ENCODE measurements at regions not wholly inside any gene's neighbourhood (a gene's known extent, or its start where the extent isn't known, plus 50 kb on each side); places are given as distances from the start of the nearest gene placed in this dataset.

GRCh38 chr11:106369224-106369623, 291.8 kb downstream of the AASDHPPT start:
- TF ChIP-seq, protein P1, sequence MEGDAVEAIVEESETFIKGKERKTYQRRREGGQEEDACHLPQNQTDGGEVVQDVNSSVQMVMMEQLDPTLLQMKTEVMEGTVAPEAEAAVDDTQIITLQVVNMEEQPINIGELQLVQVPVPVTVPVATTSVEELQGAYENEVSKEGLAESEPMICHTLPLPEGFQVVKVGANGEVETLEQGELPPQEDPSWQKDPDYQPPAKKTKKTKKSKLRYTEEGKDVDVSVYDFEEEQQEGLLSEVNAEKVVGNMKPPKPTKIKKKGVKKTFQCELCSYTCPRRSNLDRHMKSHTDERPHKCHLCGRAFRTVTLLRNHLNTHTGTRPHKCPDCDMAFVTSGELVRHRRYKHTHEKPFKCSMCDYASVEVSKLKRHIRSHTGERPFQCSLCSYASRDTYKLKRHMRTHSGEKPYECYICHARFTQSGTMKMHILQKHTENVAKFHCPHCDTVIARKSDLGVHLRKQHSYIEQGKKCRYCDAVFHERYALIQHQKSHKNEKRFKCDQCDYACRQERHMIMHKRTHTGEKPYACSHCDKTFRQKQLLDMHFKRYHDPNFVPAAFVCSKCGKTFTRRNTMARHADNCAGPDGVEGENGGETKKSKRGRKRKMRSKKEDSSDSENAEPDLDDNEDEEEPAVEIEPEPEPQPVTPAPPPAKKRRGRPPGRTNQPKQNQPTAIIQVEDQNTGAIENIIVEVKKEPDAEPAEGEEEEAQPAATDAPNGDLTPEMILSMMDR (IDR thresholded peaks at IDR 0.05) = no peak
- no peak for TF ChIP-seq POLR2AphosphoS5 (IDR thresholded peaks at IDR 0.05; ENCODE audit: insufficient read depth in 1 of 2, low read depth in 1 of 2)

Data from vagina (tissue), 2 donors.